ENCODE measurements at regions not wholly inside any gene's neighbourhood (a gene's known extent, or its start where the extent isn't known, plus 50 kb on each side); places are given as distances from the start of the nearest gene placed in this dataset.

- POLR2A ChIA-PET: interaction anchor here (1.5 kb wide), 1 partner anchor 13 kb away, joined by 4 read pairs; no protein-coding TSS in a partner anchor
- H3K36me3 Mint-ChIP-seq (ENCODE audit: insufficient read depth, unreplicated experiment): no peaks in the 10 kb centered on the region
- no peak for TF ChIP-seq CTCF (IDR thresholded peaks at IDR 0.05; ENCODE audit: unreplicated experiment)
- intact Hi-C loops (cut with micrococcal nuclease): no loop called here
- H3K4me3 Mint-ChIP-seq (ENCODE audit: unreplicated experiment): no peak overlapping the region
- H3K27ac Mint-ChIP-seq (ENCODE audit: low read depth, unreplicated experiment): no peak overlapping the region
- H3K4me1 Mint-ChIP-seq (ENCODE audit: insufficient read depth, unreplicated experiment): no peaks in the 10 kb centered on the region
- H3K27me3 Mint-ChIP-seq (ENCODE audit: insufficient read depth, unreplicated experiment): no peaks in the 10 kb centered on the region
- BruUV-seq (replicated peaks): no TSS peak
- CTCF ChIA-PET: interaction anchor here (0.6 kb wide), 1 partner anchor 1160 kb away, joined by 3 read pairs; no protein-coding TSS in a partner anchor
- DNase-seq (ENCODE audit: unreplicated experiment): peak; percentile 45
- no peaks in the 10 kb centered on the region for H3K9me3 Mint-ChIP-seq (ENCODE audit: unreplicated experiment)
Observed at GRCh38 chr7:32142649-32143048, 72.4 kb upstream of the PDE1C start.

GRCh38 chr7:32140210-32140939 is 70.2 kb upstream of the PDE1C start:
- Mint-ChIP-seq H3K9me3 (ENCODE audit: unreplicated experiment) (no peaks in the 10 kb centered on the region), H3K4me3 (ENCODE audit: unreplicated experiment) (no peak overlapping the region), H3K27me3 (ENCODE audit: insufficient read depth, unreplicated experiment) (no peaks in the 10 kb centered on the region), H3K36me3 (ENCODE audit: insufficient read depth, unreplicated experiment) (no peaks in the 10 kb centered on the region), H3K27ac (ENCODE audit: low read depth, unreplicated experiment) (no peak overlapping the region), H3K4me1 (ENCODE audit: insufficient read depth, unreplicated experiment) (no peaks in the 10 kb centered on the region)
- POLR2A ChIA-PET: no interaction called here
- TF ChIP-seq CTCF (IDR thresholded peaks at IDR 0.05; ENCODE audit: unreplicated experiment): no peak
- no peak for DNase-seq (ENCODE audit: unreplicated experiment)
- CTCF ChIA-PET: interaction anchor here (0.9 kb wide), 1 partner anchor 390 kb away, joined by 3 read pairs; no protein-coding TSS in a partner anchor
- BruUV-seq (replicated peaks): no TSS peak
- intact Hi-C loops (cut with micrococcal nuclease): no loop called here

GRCh38 chr7:32137059-32137458 is 66.9 kb upstream of the PDE1C start:
- Mint-ChIP-seq H3K9me3 (ENCODE audit: unreplicated experiment) (peaks cover 10% of the 10 kb centered on the region), H3K4me3 (ENCODE audit: unreplicated experiment) (no peak overlapping the region), H3K27ac (ENCODE audit: low read depth, unreplicated experiment) (no peak overlapping the region), H3K4me1 (ENCODE audit: insufficient read depth, unreplicated experiment) (no peaks in the 10 kb centered on the region), H3K27me3 (ENCODE audit: insufficient read depth, unreplicated experiment) (no peaks in the 10 kb centered on the region), H3K36me3 (ENCODE audit: insufficient read depth, unreplicated experiment) (no peaks in the 10 kb centered on the region)
- POLR2A ChIA-PET: no interaction called here
- intact Hi-C loops (cut with micrococcal nuclease): no loop called here
- TF ChIP-seq CTCF (IDR thresholded peaks at IDR 0.05; ENCODE audit: unreplicated experiment): no peak
- no TSS peak for BruUV-seq (replicated peaks)
- CTCF ChIA-PET: no interaction called here
- no peak for DNase-seq (ENCODE audit: unreplicated experiment)

GRCh38 chr7:32131091-32131490 is 60.9 kb upstream of the PDE1C start:
- no TSS peak for BruUV-seq (replicated peaks)
- Mint-ChIP-seq H3K4me3 (ENCODE audit: unreplicated experiment) (no peak overlapping the region), H3K36me3 (ENCODE audit: insufficient read depth, unreplicated experiment) (no peaks in the 10 kb centered on the region), H3K4me1 (ENCODE audit: insufficient read depth, unreplicated experiment) (no peaks in the 10 kb centered on the region), H3K27ac (ENCODE audit: low read depth, unreplicated experiment) (no peak overlapping the region), H3K9me3 (ENCODE audit: unreplicated experiment) (peaks cover 10% of the 10 kb centered on the region), H3K27me3 (ENCODE audit: insufficient read depth, unreplicated experiment) (no peaks in the 10 kb centered on the region)
- POLR2A ChIA-PET: no interaction called here
- no peak for TF ChIP-seq CTCF (IDR thresholded peaks at IDR 0.05; ENCODE audit: unreplicated experiment)
- intact Hi-C loops (cut with micrococcal nuclease): no loop called here
- CTCF ChIA-PET: interaction anchor here (0.7 kb wide), 1 partner anchor 62 kb away, joined by 3 read pairs; no protein-coding TSS in a partner anchor
- no peak for DNase-seq (ENCODE audit: unreplicated experiment)

Measured in MCF 10A (cell line).